T-cell (primary cell): ENCODE measurements at regions not wholly inside any gene's neighbourhood (a gene's known extent, or its start where the extent isn't known, plus 50 kb on each side); places are given as distances from the start of the nearest gene placed in this dataset.

ENCODE experiments used
- ATAC-seq, 4 experiments: fragments of 200-7000 bp in 3 of 4; fragments of 150-1000 bp in 1 of 4; cut with Tn5 transposase; replicated peaks in 1 of 4; 1 replicate in 3 of 4; 2 replicates in 1 of 4; pipeline ENCODE4 v1.10.0; 2021; ENCODE audit warnings: moderate library complexity in 3 of 4, mild to moderate bottlenecking in 2 of 4, moderate number of reproducible peaks in 1 of 4
- CTCF ChIA-PET, 2 donors: fragments of 300-600 bp; sonication (Branson Sonifier 250); formaldehyde crosslinking; loops; one replicate each; lab custom pipeline; 2022; ENCODE audit warnings: antibody characterized with exemption in 2 of 2; lab: Charles Lee
- POLR2A ChIA-PET, 2 donors: fragments of 300-600 bp; sonication (Branson Sonifier 250); formaldehyde crosslinking; loops; one replicate each; lab custom pipeline; 2022; ENCODE audit warnings: antibody characterized with exemption in 2 of 2; lab: Charles Lee
- DNase-seq, 35 experiments: peaks; one replicate each; pipeline versions ENCODE4 v3.0.0 to v3.0.0-alpha.2; 2013 to 2023
- H3K27ac ChIP-seq: one replicate; pipeline ENCODE4 v1.5.1; 2013; ENCODE audit warnings: low read length
- H3K27me3 ChIP-seq, 2 experiments: replicated peaks in 1 of 2; 1 replicate in 1 of 2; 2 replicates in 1 of 2; pipeline versions ENCODE4 v1.6.1 to v1.7.0; 2013; ENCODE audit warnings: low read length in 1 of 2, mixed read lengths in 1 of 2; ENCODE audit not compliant: control insufficient read depth in 2 of 2, insufficient read depth in 2 of 2; ENCODE audit errors: extremely low read depth in 1 of 2
- H3K36me3 ChIP-seq, 2 donors: 1 replicate in 1 of 2; 2 replicates in 1 of 2; pipeline versions ENCODE4 v1.6.1 to v1.7.0; 2013; ENCODE audit warnings: low read length in 1 of 2; ENCODE audit not compliant: control insufficient read depth in 2 of 2, insufficient read depth in 1 of 2; ENCODE audit errors: extremely low read depth in 1 of 2
- H3K4me1 ChIP-seq, 2 experiments: 1 replicate in 1 of 2; 2 replicates in 1 of 2; pipeline versions ENCODE4 v1.6.1 to v1.7.0; 2013; ENCODE audit warnings: low read length in 2 of 2, mixed read lengths in 1 of 2; ENCODE audit not compliant: insufficient read depth in 2 of 2, control insufficient read depth in 1 of 2; ENCODE audit errors: extremely low read depth in 1 of 2
- H3K4me3 ChIP-seq, 2 donors: 1 replicate in 1 of 2; 2 replicates in 1 of 2; pipeline versions ENCODE4 v1.5.1 to v1.7.0; 2013; ENCODE audit warnings: mild to moderate bottlenecking in 2 of 2, low read length in 1 of 2, moderate library complexity in 1 of 2; ENCODE audit not compliant: control insufficient read depth in 1 of 2; ENCODE audit errors: extremely low read depth in 1 of 2
- H3K9me3 ChIP-seq: 2 replicates; pipeline ENCODE4 v1.7.0; 2013
- H3K27ac Mint-ChIP-seq, 2 donors: one replicate each; pipeline ENCODE4 v1.8.0; 2020 to 2021; ENCODE audit warnings: mild to moderate bottlenecking in 2 of 2, mixed read lengths in 2 of 2
- H3K27me3 Mint-ChIP-seq, 2 donors: one replicate each; pipeline ENCODE4 v1.8.0; 2021 to 2022; ENCODE audit warnings: mixed read lengths in 2 of 2
- H3K36me3 Mint-ChIP-seq: one replicate; pipeline ENCODE4 v1.8.0; 2021; ENCODE audit warnings: mixed read lengths
- H3K4me1 Mint-ChIP-seq, 3 donors: one replicate each; pipeline ENCODE4 v1.8.0; 2020 to 2022; ENCODE audit warnings: mixed read lengths in 3 of 3, mild to moderate bottlenecking in 1 of 3
- H3K4me3 Mint-ChIP-seq, 3 donors: one replicate each; pipeline ENCODE4 v1.8.0; 2020 to 2022; ENCODE audit warnings: mild to moderate bottlenecking in 3 of 3, mixed read lengths in 3 of 3, moderate library complexity in 3 of 3
- H3K9me3 Mint-ChIP-seq, 3 donors: one replicate each; pipeline ENCODE4 v1.8.0; 2020 to 2022; ENCODE audit warnings: mixed read lengths in 3 of 3
- WGBS: methylation state at CpG from one replicate; pipeline ENCODE4 v1.1.5; 2013; ENCODE audit warnings: missing lambda C conversion rate; ENCODE audit not compliant: insufficient coverage; 5-methylcytosine and 5-hydroxymethylcytosine counted together

- H3K9me3 Mint-ChIP-seq: no peaks in the 10 kb centered on the region
Measured at GRCh38 chr17:5683241-5683640, 98.9 kb upstream of the NLRP1 start.

GRCh38 chr17:5686074-5686635, 101.8 kb upstream of the NLRP1 start:
- H3K4me3 Mint-ChIP-seq: no peak overlapping the region
- H3K36me3 Mint-ChIP-seq: no peaks in the 10 kb centered on the region
- DNase-seq (no peak), ATAC-seq (no peak)
- Histone ChIP-seq H3K36me3 (no peaks in the 10 kb centered on the region), H3K4me1 (no peaks in the 10 kb centered on the region), H3K9me3 (no peaks in the 10 kb centered on the region), H3K4me3 (no peak overlapping the region), H3K27ac (no peak overlapping the region), H3K27me3 (peaks cover 0 to 34% of the 10 kb centered on the region in 2 experiments)
- 50% methylated on average over 2 of the region's 4 CpGs for WGBS
- H3K27ac Mint-ChIP-seq: no peak overlapping the region
- CTCF ChIA-PET: no interaction called here
- H3K4me1 Mint-ChIP-seq: no peaks in the 10 kb centered on the region
- POLR2A ChIA-PET: no interaction called here
- no peaks in the 10 kb centered on the region for H3K9me3 Mint-ChIP-seq
- H3K27me3 Mint-ChIP-seq: peaks cover 28 to 43% of the 10 kb centered on the region in 2 donors

More at GRCh38 chr17:5683241-5683640, 98.9 kb upstream of the NLRP1 start:
- H3K27me3 ChIP-seq: peaks cover 0 to 30% of the 10 kb centered on the region in 2 experiments
- Mint-ChIP-seq H3K27ac (no peak overlapping the region), H3K4me3 (no peak overlapping the region), H3K4me1 (no peaks in the 10 kb centered on the region), H3K27me3 (peaks cover 31 to 32% of the 10 kb centered on the region in 2 donors), H3K36me3 (no peaks in the 10 kb centered on the region)
- H3K4me1 ChIP-seq: no peaks in the 10 kb centered on the region
- no peak overlapping the region for H3K4me3 ChIP-seq
- no peaks in the 10 kb centered on the region for H3K36me3 ChIP-seq
- ChIA-PET POLR2A (no interaction called here), CTCF (interaction anchor here in 1 of 2 donors (0.7 kb wide), 1 partner anchor 78 kb away, joined by 8 read pairs; no protein-coding TSS in a partner anchor)
- no peaks in the 10 kb centered on the region for H3K9me3 ChIP-seq
- H3K27ac ChIP-seq: no peak overlapping the region
- no peak for ATAC-seq
- WGBS: 25% methylated on average over 4 of the region's 6 CpGs
- no peak for DNase-seq

- no peaks in the 10 kb centered on the region for H3K9me3 ChIP-seq
- Mint-ChIP-seq H3K4me1 (no peaks in the 10 kb centered on the region), H3K36me3 (no peaks in the 10 kb centered on the region), H3K27me3 (peaks cover 21 to 29% of the 10 kb centered on the region in 2 donors), H3K9me3 (no peaks in the 10 kb centered on the region), H3K4me3 (no peak overlapping the region), H3K27ac (no peak overlapping the region)
- CTCF ChIA-PET: no interaction called here
- H3K4me3 ChIP-seq: no peak overlapping the region
- POLR2A ChIA-PET: no interaction called here
- peaks cover 0 to 31% of the 10 kb centered on the region in 2 experiments for H3K27me3 ChIP-seq
- no peak overlapping the region for H3K27ac ChIP-seq
- 83% methylated on average over 3 of the region's 8 CpGs for WGBS
- ATAC-seq (no peak), DNase-seq (no peak)
- H3K36me3 ChIP-seq: no peaks in the 10 kb centered on the region
- H3K4me1 ChIP-seq: no peaks in the 10 kb centered on the region
Measured at GRCh38 chr17:5687646-5688045, 103.3 kb upstream of the NLRP1 start.

GRCh38 chr17:5693821-5694220, 109.5 kb upstream of the NLRP1 start:
- no peak overlapping the region for H3K4me3 Mint-ChIP-seq
- no peak overlapping the region for H3K27ac ChIP-seq
- 90% methylated on average over 7 of the region's 9 CpGs for WGBS
- no peak overlapping the region for H3K4me3 ChIP-seq
- H3K4me1 ChIP-seq: no peaks in the 10 kb centered on the region
- H3K9me3 Mint-ChIP-seq: peaks cover 0 to 2% (median under 1%) of the 10 kb centered on the region in 3 donors
- H3K27me3 ChIP-seq: peaks cover 0 to 9% of the 10 kb centered on the region in 2 experiments
- no peaks in the 10 kb centered on the region for H3K4me1 Mint-ChIP-seq
- ATAC-seq (no peak), DNase-seq (no peak)
- no peak overlapping the region for H3K27ac Mint-ChIP-seq
- H3K36me3 Mint-ChIP-seq: no peaks in the 10 kb centered on the region
- ChIA-PET CTCF (no interaction called here), POLR2A (no interaction called here)
- H3K36me3 ChIP-seq: no peaks in the 10 kb centered on the region
- peaks cover 10 to 21% of the 10 kb centered on the region in 2 donors for H3K27me3 Mint-ChIP-seq
- H3K9me3 ChIP-seq: no peaks in the 10 kb centered on the region

- ChIA-PET POLR2A (no interaction called here), CTCF (no interaction called here)
- Histone ChIP-seq H3K4me1 (no peaks in the 10 kb centered on the region), H3K36me3 (no peaks in the 10 kb centered on the region), H3K4me3 (no peak overlapping the region), H3K27me3 (peaks cover 0 to 9% of the 10 kb centered on the region in 2 experiments), H3K27ac (no peak overlapping the region), H3K9me3 (no peaks in the 10 kb centered on the region)
- Mint-ChIP-seq H3K27me3 (peaks cover 12 to 24% of the 10 kb centered on the region in 2 donors), H3K9me3 (peaks cover 0 to 5% (median 3%) of the 10 kb centered on the region in 3 donors), H3K27ac (no peak overlapping the region), H3K36me3 (no peaks in the 10 kb centered on the region), H3K4me1 (no peaks in the 10 kb centered on the region), H3K4me3 (no peak overlapping the region)
- WGBS: 25% methylated on average over 2 of the region's 8 CpGs
- DNase-seq (no peak), ATAC-seq (no peak)
Measured at GRCh38 chr17:5694551-5694950, 110.2 kb upstream of the NLRP1 start.

- Mint-ChIP-seq H3K27me3 (peaks cover 15 to 17% of the 10 kb centered on the region in 2 donors), H3K27ac (no peak overlapping the region), H3K36me3 (no peaks in the 10 kb centered on the region), H3K9me3 (peaks cover 0 to 5% (median 3%) of the 10 kb centered on the region in 3 donors), H3K4me1 (no peaks in the 10 kb centered on the region), H3K4me3 (no peak overlapping the region)
- ATAC-seq (no peak), DNase-seq (no peak)
- Histone ChIP-seq H3K27me3 (peaks cover 0 to 7% of the 10 kb centered on the region in 2 experiments), H3K4me3 (no peak overlapping the region), H3K36me3 (no peaks in the 10 kb centered on the region), H3K4me1 (no peaks in the 10 kb centered on the region), H3K27ac (no peak overlapping the region), H3K9me3 (no peaks in the 10 kb centered on the region)
- CTCF ChIA-PET: no interaction called here
- no CpG with 5 or more reads among the region's 3 CpGs for WGBS
- POLR2A ChIA-PET: no interaction called here
Measured at GRCh38 chr17:5695480-5695879, 111.2 kb upstream of the NLRP1 start.
